ENCODE measurements at regions not wholly inside any gene's neighbourhood (a gene's known extent, or its start where the extent isn't known, plus 50 kb on each side); places are given as distances from the start of the nearest gene placed in this dataset.

- TF ChIP-seq CTCF (IDR thresholded peaks at IDR 0.05) (no peak), EZH2 (IDR thresholded peaks at IDR 0.05; ENCODE audit: borderline replicate concordance, insufficient read depth, low read depth, low read length, poor library complexity, severe bottlenecking) (no peak)
These were observed 277.7 kb downstream of the ADGB start for GRCh38 chr6:146876271-146877151.

All from B cell (primary cell).